HG03571 (cell line): ENCODE measurements at regions not wholly inside any gene's neighbourhood (a gene's known extent, or its start where the extent isn't known, plus 50 kb on each side); places are given as distances from the start of the nearest gene placed in this dataset.
"Not testable (repeated sequence)": the region's sequence is repeated elsewhere in the genome, so short reads cannot be mapped to it uniquely, and the experiment has no call there.

Experiments
- ATAC-seq: cut with Tn5 transposase; IDR thresholded peaks from one replicate; pipeline ENCODE4 v1.9.1; 2021; ENCODE audit not compliant: unreplicated experiment

DNA sequence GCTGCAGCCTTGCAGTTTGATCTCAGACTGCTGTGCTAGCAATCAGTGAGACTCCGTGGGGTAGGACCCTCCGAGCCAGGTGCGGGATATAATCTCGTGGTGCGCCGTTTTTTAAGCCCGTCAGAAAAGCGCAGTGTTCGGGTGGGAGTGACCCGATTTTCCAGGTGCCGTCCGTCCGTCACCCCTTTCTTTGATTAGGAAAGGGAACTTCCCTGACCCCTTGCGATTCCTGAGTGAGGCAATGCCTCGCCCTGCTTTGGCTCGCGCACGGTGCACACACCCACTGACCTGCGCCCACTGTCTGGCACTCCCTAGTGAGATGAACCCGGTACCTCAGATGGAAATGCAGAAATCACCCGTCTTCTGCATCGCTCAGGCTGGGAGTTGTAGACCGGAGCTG lies 203.2 kb downstream of the SNCAIP start:
- ATAC-seq, result not testable (repeated sequence)

DNA sequence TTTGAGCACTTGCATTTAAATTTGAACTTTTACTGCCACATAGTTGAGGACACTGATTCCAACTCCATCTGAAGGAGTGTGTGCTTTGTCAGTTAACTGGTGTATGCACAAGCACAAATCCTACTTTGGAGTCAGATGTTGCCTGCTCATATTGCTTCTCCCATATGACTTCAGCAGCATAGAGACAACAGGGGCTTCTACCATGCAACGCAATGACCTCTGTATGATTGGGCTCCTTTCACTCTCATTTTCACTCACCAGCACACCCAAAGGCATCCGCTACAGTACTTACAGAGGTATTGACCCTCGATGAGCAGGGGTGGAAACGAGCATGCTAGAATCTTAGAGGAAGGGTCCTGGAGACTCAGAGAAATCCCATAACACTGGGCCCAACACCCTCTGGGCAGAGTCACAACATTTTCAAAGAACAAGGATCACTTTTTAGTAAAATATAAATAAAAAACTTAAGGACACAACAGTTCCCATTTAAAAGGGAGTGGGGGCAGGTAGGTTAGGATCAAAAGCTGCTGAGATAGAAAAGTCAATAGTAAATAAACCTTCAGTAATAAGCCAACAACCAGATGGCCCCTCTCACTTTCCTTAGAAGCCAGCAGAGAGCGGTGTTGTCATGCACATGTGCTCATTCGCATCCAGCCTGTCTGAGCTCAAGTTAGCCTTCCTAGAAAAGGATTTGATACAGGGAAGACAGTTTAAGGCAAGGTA lies 203.8 kb downstream of the SNCAIP start:
- ATAC-seq, result peak; percentile 69

DNA sequence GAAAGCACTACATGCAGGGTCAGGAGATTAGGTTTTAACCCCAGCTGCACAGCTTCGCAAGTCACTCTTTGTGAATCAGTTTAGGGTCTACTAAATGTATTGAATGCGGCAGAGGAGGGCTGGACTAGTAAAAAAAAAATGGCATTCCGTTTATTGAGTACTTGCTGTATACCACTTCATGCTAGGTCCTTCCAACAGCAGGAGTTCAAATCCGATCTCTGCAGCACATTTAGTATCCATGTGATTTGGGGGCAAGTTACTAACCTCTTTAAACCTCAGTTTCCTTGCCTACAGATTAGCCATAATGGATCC lies 204.4 kb downstream of the SNCAIP start:
- ATAC-seq, result no peak

DNA sequence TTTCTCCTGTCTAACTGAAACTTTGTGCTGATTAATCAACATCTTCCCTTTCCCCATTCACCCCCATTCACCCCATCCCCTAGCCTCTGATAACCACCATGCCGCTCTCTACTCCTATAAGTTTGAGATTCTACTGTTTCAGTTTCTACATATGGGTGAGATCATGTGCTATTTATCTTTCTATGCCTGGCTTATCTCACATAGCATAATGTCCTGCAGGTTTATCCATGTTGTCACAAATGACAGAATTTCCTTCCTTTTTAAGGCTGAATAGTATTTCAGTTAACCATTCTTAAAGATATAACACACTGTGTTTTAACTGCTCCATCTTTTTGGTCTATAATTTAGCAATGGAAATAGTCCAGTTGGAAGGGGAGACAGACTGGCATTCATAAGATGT lies 205.1 kb downstream of the SNCAIP start:
- ATAC-seq, result no peak

DNA sequence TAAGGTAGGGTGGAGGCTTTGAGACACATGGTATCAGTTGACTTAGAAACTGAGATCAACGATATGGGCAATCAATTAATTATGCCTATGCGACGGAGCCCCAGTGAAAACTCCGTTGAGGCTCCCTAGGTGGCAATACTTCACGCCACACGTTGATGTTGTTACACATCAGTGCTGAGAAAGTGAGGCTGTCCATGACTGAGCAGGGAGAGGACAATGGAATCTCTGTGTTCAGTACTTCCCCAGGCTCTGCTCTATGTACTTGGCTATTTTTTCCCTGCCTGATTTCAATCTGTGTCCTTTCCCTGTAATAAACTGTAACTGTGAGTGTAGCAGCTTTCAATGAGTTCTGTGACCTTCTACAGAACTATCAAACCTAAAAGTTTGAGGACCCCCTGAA lies 211.7 kb downstream of the SNCAIP start:
- ATAC-seq, result no peak

DNA sequence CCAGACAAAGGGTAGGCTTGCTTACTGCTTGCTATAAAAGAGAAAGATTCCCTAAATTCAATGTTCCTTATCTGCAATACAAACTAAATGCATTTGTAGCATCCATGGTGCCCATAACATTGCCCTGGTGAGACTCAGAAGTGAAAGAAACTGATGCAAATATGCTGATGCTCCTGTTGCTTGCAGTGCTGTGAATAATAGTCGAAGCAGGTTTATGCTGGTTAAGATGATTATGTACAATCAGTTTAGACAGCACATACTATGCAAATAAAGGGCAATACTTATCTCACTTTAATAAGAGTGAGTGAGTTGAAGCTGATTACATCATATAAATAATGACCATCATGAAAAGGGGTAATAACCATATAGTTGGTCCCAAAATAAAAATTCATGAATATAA lies 215.5 kb downstream of the SNCAIP start:
- ATAC-seq, result no peak

DNA sequence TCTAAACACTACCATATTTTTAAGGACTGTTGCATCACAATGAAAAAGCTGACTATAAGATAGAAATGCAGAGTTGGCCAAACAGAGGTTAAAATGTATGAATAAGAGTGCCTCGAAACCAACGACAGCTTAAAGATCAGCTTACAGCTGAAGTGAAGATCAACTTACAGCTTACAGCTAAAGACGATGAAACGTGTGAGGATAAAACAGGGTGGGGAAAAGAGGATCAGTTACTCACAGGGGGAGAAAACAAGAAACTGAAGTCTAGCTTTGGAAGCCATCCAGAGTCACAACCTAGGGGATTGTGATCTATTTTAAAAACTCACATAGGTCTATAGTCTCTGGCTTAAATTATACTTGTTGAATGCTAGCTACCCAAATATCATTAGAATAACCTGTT lies 220.0 kb downstream of the SNCAIP start:
- no peak for ATAC-seq

DNA sequence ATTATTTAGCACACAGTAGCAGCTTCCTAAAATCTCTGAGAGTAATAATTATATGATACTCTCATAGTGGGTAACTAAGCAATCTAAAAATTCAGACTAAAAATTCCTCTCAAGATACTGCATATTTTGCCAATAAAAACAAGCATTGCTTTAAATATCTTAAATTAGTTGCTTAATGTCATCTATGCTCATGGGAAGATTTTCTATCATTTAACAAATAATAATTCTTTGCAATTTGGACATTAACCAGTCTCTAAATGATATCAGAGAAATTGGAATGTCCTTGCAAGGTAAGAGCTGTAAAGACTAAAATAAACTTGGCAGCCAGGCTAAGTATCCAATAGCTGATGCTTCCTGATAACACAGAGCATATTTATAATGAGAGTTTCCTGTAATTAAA lies 221.8 kb downstream of the SNCAIP start:
- no peak for ATAC-seq

DNA sequence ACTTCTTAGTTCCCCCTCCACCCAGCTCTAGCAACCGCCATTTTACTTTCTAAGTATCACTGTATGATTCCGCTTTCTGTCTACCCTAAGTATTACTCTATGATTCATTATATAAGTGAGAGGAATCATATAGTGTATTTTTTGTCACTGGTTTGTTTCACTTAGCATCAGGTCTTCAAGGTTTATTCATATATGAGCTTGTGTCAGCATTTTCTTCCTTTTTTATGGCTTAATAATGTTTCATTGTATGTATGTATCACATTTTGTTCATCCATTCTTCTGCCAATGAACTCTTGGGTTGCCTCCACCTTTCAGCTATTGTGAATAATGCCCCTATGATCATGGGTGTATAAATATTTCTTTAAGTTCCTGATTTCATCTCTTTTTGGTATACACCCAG lies 222.8 kb downstream of the SNCAIP start:
- no peak for ATAC-seq

DNA sequence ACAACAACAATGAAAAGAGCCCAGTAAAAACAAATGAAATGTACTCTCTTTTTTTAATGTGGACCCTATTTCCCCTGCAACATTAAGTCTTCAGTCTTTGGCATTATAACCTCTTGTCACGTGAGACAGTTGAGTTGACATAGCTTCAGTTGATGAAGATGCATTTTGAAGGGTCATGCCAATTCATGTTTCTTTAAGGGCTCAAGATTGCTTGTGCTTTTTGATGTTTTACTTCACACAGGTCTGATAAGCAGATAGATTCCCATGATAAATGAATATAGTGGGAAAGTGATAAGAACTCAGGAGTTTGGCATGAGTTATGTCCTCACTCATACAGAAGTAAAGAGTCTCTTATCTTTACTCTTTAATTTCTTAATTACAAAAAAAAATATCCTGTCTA lies 229.4 kb downstream of the SNCAIP start:
- no peak for ATAC-seq

DNA sequence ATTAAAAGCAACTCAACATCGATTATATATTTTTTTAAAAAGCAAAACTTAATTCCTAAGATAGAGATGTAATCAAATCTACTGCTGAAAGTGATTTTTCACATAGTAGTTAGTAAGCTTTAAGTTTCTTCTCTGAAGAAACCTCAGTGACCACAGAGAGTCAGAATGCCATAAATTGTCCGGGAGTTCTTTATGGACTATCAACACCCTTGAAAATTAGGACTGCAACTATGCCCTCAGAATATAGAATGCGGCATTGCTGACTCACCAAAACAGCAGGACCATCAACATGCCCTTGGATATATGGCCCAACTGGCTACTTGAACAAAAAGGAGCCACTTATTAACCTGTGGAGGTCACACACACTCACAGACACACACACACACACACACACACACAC lies 228.9 kb upstream of the SNX2 start:
- ATAC-seq, result no peak

DNA sequence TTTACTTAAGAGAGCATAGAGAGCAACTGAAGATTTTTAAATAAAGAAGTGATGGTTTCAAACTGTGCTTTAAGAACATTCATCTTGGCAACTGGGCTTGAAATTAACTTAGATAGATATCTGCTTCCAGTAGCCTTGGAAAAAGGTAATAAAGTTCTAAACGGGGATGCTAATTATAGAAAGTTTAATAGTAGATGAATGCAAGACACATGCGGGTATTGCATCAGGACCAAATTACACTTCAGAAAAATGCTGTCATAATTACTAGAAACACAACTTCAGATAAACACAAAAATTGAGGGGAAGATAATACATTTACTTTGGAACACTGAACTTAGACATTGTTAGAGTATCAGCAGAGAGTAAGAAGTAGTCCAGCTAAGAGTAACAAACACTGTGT lies 227.7 kb upstream of the SNX2 start:
- no peak for ATAC-seq

DNA sequence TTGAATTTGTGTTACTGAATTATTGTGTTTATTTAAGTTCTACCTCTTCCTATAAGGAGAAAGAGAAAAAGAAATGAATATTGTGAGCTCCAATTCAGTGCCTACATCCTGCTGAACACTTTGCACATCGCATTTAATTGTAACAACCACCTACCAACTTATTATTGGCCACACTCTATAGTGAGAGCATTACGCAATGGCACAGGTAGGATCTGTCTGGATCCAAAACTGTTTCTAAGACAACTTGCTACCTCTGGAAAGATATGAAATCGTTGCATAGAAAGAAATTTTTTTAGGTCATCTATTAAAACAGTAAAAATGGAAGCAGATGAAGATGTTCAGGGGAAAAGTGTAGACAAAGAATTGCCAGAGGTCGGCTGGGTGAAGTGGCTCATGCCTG lies 227.2 kb upstream of the SNX2 start:
- ATAC-seq, result no peak

DNA sequence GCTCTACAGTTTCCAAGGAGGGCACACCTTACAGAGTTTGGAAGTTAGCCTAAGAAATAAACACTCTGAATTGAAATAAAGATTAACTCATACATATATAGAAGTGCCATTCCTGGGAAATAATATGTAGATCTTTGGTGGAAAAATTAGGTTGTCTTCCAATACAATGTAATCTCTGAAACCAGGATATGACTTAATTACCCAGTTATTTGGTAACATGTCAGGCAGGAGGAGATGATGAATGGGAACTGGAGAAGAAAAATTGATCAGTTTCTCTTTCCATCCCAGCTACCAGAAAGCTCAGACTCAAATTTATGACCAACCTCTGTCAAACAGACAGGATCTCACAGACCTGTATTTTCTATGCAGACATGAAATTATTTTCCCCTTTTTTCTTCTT lies 215.2 kb upstream of the SNX2 start:
- ATAC-seq, result no peak

DNA sequence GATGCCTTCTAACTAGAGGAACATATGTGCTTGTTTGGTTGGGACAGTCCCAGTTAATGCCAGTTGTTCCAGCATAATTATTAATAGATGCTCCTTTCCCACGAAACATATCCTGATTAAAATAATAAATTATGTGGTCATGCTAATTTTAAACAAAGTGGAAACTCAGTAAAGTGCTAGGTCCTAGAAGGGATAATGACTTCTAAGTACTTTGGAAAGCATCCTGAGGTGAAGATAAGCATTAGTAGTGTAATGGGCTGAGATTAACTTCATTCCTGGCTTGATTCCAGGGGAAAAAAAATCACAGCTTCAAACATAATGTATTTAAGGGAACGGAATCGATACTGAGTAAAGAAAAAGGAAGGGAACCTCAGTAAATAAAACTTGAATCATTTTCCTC lies 213.7 kb upstream of the SNX2 start:
- ATAC-seq, result no peak

DNA sequence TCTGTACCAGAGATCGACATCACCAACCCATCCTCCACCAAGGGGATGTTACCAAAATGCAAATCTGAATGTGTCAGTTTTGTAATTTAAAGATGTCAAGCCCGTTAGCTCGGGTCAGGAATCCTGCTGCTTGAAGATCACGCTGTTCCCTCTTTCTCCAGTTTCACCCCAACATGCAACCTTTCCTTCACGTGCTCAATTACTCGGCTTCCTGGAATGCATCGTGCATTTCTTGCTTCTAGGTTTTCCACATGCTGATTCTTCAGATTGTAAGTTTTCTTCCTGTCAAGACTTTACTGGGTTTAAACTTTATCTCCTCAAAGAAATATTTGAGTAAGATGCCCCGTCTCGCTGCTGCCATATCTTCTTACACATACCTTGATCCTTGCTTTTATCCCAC lies 209.5 kb upstream of the SNX2 start:
- ATAC-seq, result no peak

DNA sequence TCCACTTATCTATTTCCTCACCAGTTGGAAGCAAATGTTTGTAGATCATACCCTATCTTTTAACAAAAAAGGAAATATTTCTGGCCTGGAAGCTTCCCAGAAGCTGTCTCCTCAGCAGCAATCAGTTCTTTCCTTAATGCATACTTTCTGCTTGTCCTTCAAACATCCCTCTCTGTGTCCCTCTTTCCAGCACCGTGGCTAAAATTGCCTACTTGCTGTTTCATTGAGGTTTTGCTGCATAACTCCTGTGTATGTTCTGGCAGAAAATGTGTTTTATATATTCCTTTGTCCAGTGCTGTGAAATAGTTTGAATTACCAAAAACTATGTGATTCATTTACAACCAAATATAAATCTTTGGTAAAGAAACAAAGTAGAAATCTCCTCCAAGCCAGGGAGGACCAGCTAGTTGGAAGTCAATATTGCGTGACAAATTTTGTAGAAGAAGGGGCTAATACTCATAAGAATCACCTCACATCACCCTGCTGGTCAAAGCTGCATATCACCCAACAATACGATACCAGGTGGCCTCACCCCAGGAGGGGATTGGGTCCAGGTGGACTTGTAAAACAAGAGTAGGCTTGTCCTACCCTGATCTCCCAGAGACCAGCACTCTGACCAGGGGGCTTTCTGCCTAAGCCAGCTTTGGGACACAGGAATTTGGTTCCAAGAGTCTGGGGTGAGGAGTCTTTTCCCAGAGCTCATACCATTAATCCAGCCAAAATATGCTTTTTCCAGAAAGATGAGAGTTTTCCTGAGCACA lies 198.4 kb upstream of the SNX2 start:
- ATAC-seq, result no peak

DNA sequence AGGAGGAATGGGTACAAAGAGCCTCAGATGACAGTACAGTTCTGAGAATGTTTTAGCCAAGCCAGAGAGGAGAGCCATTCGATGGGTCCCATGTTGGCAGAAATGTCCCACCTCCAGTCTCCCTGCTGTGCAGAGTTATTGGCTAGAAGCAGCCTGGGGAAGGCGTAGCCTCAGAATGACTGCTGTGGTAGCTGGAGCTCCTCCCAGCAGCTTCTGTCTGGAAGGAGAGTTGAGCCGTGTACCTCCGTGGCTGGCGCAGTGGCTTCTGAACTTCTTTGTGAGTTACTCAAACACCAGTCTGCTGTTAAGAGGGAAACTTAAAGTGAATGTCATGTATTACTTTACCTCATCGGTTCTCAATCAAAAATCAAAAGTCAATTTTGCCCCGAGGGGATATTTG lies 193.3 kb upstream of the SNX2 start:
- no peak for ATAC-seq

DNA sequence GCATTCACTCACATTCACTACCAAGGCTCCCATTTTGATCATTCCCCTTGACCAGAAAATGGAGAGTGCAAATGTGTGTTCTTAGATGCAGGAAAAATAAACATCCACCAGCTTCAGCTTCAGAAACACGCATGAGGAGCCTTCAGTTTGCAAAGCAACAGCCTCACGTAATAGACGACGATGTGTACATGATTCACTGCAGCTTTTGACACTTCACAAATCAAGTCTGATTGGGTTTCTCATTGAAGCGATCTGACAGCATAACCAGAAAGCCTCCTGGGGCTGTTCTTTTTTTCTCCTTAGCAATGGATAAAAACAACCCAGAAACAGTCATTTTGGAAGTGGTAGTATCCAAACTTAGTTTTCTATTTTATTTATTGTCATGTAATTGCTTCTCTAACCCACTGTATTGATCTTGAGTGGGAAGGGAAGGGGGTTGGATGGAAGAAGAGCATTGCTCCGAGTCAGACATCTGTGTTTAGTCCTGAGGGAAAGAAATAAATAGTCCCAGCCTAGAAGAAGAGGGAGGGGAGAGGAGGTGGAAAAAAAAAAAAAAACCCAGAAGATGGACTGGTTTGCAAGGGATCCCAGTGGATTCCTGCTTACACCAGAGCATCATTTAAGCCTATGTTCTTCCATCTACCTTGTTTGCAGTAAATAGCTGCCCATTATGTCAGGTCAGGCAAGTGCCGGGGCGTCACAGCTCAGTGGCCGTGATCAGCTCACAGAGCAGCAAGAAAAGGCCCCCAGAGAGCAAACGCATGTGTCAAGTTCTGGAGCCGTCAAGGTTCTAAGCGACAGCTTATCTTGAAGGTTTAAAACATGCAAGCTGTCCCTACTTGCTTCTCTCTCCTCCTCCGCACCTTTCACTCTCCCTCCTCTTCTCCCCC lies 190.2 kb upstream of the SNX2 start:
- no peak for ATAC-seq

DNA sequence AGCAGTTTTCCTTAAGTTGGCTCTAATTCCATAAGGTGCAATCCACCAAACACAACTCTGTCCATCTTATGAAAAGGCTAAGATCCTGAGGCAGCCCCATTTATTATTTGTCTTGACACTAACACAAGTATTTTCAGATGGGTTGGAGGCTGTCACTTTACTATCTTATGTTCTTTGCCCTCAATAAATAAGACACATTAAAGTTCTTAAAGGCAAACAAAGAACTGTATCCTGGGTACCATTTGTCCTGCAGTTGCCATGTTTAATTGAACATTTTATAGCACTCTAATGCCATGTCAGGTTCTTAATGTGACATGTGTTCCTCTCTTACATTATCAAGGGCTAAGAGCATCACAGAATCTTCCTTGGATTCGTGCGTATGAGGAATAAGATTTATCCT lies 189.5 kb upstream of the SNX2 start:
- ATAC-seq, result no peak

DNA sequence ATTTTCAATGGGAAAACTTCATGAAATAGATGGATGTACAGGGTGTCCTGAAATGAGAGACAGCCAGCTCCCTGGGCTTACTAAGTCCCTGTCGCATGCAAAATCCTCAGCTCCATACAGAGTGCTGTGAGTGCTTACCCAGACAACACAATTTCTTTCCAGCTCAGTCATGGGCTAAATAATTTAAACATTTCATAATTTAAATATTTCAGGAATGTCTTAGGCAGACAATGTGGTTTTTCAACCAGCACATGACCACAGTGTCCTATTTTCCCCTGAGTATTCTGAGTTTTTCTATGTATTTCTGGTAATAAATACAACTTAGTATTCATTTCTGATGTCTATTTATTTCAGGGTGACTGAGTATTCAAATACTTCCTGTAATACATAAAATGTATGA lies 188.5 kb upstream of the SNX2 start:
- no peak for ATAC-seq

DNA sequence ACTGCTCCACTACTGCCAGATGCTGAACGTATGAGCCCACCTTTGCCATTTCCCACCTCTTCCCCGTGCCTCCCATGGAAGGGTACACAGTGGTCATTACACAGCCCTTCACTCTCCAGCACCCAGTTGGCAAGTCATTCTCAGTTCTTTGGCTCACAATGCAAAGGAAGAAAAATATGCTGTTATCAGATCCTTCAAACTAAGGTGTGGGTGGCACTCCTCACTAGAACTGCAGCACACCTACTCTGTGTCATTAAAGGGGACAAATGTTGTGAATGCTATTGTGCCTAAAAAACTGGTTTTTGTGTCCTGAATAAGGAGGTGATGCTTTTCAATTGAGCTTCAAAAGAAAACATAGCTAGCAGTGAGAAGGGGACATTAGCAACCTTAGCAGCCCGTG lies 183.1 kb upstream of the SNX2 start:
- no peak for ATAC-seq
